Thyroid gland (tissue), 4 donors: ENCODE measurements at regions not wholly inside any gene's neighbourhood (a gene's known extent, or its start where the extent isn't known, plus 50 kb on each side); places are given as distances from the start of the nearest gene placed in this dataset.

Experiments
- DNase-seq, 2 donors: peaks; one replicate each; pipeline ENCODE4 v3.0.0-alpha.2; 2019
- H3K27ac ChIP-seq, 3 donors: fragments of 200-600 bp; sonication (generic); 1 replicate in 2 of 3; 2 replicates in 1 of 3; pipeline ENCODE4 v1.5.1; 2016 to 2019; ENCODE audit warnings: mild to moderate bottlenecking in 1 of 3, moderate library complexity in 1 of 3
- H3K27me3 ChIP-seq: fragments of 200-600 bp; sonication (generic); one replicate; pipeline ENCODE4 v1.5.1; 2019
- H3K36me3 ChIP-seq, 2 donors: fragments of 200-600 bp; sonication (generic); one replicate each; pipeline ENCODE4 v1.5.1; 2016 to 2019
- H3K4me1 ChIP-seq, 2 donors: fragments of 200-600 bp; sonication (generic); one replicate each; pipeline ENCODE4 v1.5.1; 2017 to 2019
- H3K4me3 ChIP-seq, 3 donors: fragments of 200-600 bp; sonication (generic); replicated peaks in 1 of 3; 1 replicate in 2 of 3; 2 replicates in 1 of 3; pipeline ENCODE4 v1.5.1; 2016; ENCODE audit warnings: mild to moderate bottlenecking in 1 of 3
- H3K9me3 ChIP-seq: fragments of 200-600 bp; sonication (generic); one replicate; pipeline ENCODE4 v1.5.1; 2017
- CTCF ChIP-seq, 6 experiments: fragments of 200-600 bp in 3 of 6; fragments of 450-650 bp in 3 of 6; sonication (generic) in 3 of 6; IDR thresholded peaks; one replicate each; pipeline ENCODE4 v1.5.1; 2016 to 2019; ENCODE audit warnings: antibody characterized with exemption in 6 of 6, mild to moderate bottlenecking in 2 of 6, inconsistent platforms in 1 of 6, moderate library complexity in 1 of 6
- POLR2A ChIP-seq, 2 donors: fragments of 450-650 bp; IDR thresholded peaks; one replicate each; pipeline ENCODE4 v1.6.1; 2017; ENCODE audit warnings: antibody characterized with exemption in 2 of 2, mild to moderate bottlenecking in 2 of 2, moderate library complexity in 1 of 2
- WGBS, 2 donors: methylation state at CpG; one replicate each; pipeline ENCODE4 v1.1.5; 2017; 5-methylcytosine and 5-hydroxymethylcytosine counted together
- intact Hi-C: fragments of 100-400 bp; cut with DNase I; formaldehyde crosslinking; loops from one replicate; pipeline ENCODE4 v1.15.1; 2023

- Histone ChIP-seq H3K4me1 (peaks cover 44 to 56% of the 10 kb centered on the region in 2 donors), H3K4me3 (no peak overlapping the region)
- TF ChIP-seq CTCF (IDR thresholded peaks at IDR 0.05), result no peak
- no peak for TF ChIP-seq POLR2A (IDR thresholded peaks at IDR 0.05)
Observed at GRCh38 chr5:135241536-135241935, 157.5 kb downstream of the MACROH2A1 start.

GRCh38 chr5:135240781-135241360 lies 158.2 kb downstream of the MACROH2A1 start:
- peak overlapping the region; percentile 87 to 94 (median 92) for H3K27ac ChIP-seq
- H3K27me3 ChIP-seq, result no peaks in the 10 kb centered on the region
- peaks cover 44 to 50% of the 10 kb centered on the region in 2 donors for H3K4me1 ChIP-seq
- WGBS, 2 donors, result 97 to 100% methylated on average over 2 of the region's 2 CpGs
- no peak for DNase-seq
- H3K4me3 ChIP-seq, result no peak overlapping the region
- no peaks in the 10 kb centered on the region for H3K36me3 ChIP-seq
- TF ChIP-seq POLR2A (IDR thresholded peaks at IDR 0.05), result no peak
- no peak for TF ChIP-seq CTCF (IDR thresholded peaks at IDR 0.05)
- intact Hi-C loops, result no loop called here
- no peaks in the 10 kb centered on the region for H3K9me3 ChIP-seq

More at GRCh38 chr5:135241536-135241935, 157.5 kb downstream of the MACROH2A1 start:
- no peaks in the 10 kb centered on the region for H3K27me3 ChIP-seq
- H3K36me3 ChIP-seq, result no peaks in the 10 kb centered on the region
- peak overlapping the region; percentile 87 to 94 (median 92) for H3K27ac ChIP-seq
- intact Hi-C loops, result no loop called here
- DNase-seq, result peak in 1 of 2 donors; percentile 12
- no peaks in the 10 kb centered on the region for H3K9me3 ChIP-seq

- Histone ChIP-seq H3K9me3 (no peaks in the 10 kb centered on the region), H3K4me1 (peaks cover 44 to 49% of the 10 kb centered on the region in 2 donors), H3K27me3 (no peaks in the 10 kb centered on the region), H3K4me3 (no peak overlapping the region), H3K27ac (peak overlapping the region in 1 of 3 donors; percentile 24), H3K36me3 (no peaks in the 10 kb centered on the region)
- no peak for DNase-seq
- WGBS, 2 donors, result 81 to 92% methylated on average over 3 of the region's 3 CpGs
- intact Hi-C loops, result no loop called here
- TF ChIP-seq CTCF (IDR thresholded peaks at IDR 0.05), result no peak
- no peak for TF ChIP-seq POLR2A (IDR thresholded peaks at IDR 0.05)
Observed at GRCh38 chr5:135240283-135240633, 158.8 kb downstream of the MACROH2A1 start.

- TF ChIP-seq CTCF (IDR thresholded peaks at IDR 0.05) (no peak), POLR2A (IDR thresholded peaks at IDR 0.05) (no peak)
- WGBS, 2 donors, result 50 to 54% methylated on average over 11 of the region's 11 CpGs
- H3K9me3 ChIP-seq, result no peaks in the 10 kb centered on the region
- intact Hi-C loops, result no loop called here
- H3K4me3 ChIP-seq, result no peak overlapping the region
- H3K27ac ChIP-seq, result peak overlapping the region in 1 of 3 donors; percentile 24
- H3K27me3 ChIP-seq, result no peaks in the 10 kb centered on the region
- H3K4me1 ChIP-seq, result peaks cover 44 to 49% of the 10 kb centered on the region in 2 donors
- DNase-seq, result peak; percentile 60 to 68
- H3K36me3 ChIP-seq, result no peaks in the 10 kb centered on the region
Observed at GRCh38 chr5:135239453-135240282, 159.4 kb downstream of the MACROH2A1 start.
